SKM-1 treated with dmso at 0.1 percent for 144 hours (cell line): ENCODE measurements at regions not wholly inside any gene's neighbourhood (a gene's known extent, or its start where the extent isn't known, plus 50 kb on each side); places are given as distances from the start of the nearest gene placed in this dataset.

Experiments used
- DNase-seq: peaks from one replicate; lab custom pipeline; 2025; ENCODE audit not compliant: unreplicated experiment; lab: John Stamatoyannopoulos, UW

GRCh38 chr7:97601931-97602457 lies 129.9 kb upstream of the TAC1 start:
- DNase-seq = no peak

- no peak for DNase-seq
Observed at GRCh38 chr7:97620495-97620894, 111.4 kb upstream of the TAC1 start.

- no peak for DNase-seq
Observed at GRCh38 chr7:97623333-97623732, 108.6 kb upstream of the TAC1 start.

- no peak for DNase-seq
Observed at GRCh38 chr7:97630116-97630515, 101.8 kb upstream of the TAC1 start.

- DNase-seq = no peak
Observed at GRCh38 chr7:97635622-97636021, 96.3 kb upstream of the TAC1 start.

GRCh38 chr7:97639036-97639435 lies 92.8 kb upstream of the TAC1 start:
- no peak for DNase-seq

- DNase-seq = no peak
Observed at GRCh38 chr7:97659363-97660045, 72.4 kb upstream of the TAC1 start.

GRCh38 chr7:97667359-97667758 lies 64.5 kb upstream of the TAC1 start:
- no peak for DNase-seq

GRCh38 chr7:97671571-97671970 lies 60.3 kb upstream of the TAC1 start:
- DNase-seq = no peak

GRCh38 chr7:97680622-97681021 lies 51.3 kb upstream of the TAC1 start:
- no peak for DNase-seq
